GM12878 (cell line): ENCODE measurements at regions not wholly inside any gene's neighbourhood (a gene's known extent, or its start where the extent isn't known, plus 50 kb on each side); places are given as distances from the start of the nearest gene placed in this dataset.

ENCODE experiments used
- ATAC-seq: fragments of 200-7000 bp; cut with Tn5 transposase; 3 replicates; pipeline ENCODE4 v1.9.1; 2020; ENCODE audit warnings: mild to moderate bottlenecking, moderate library complexity
- BruUV-seq: library from RNA; stranded (reverse); fragments of 400-500 nt; replicated peaks from 2 replicates; lab custom pipeline; 2021; lab: Mats Ljungman, UMichigan
- CTCF ChIA-PET: fragments of 300-600 bp; sonication (Branson Sonifier 250); formaldehyde crosslinking; extraction: SDS; loops from one replicate; lab custom pipeline; 2021; ENCODE audit warnings: inconsistent platforms; lab: Yijun Ruan, JAX
- POLR2A ChIA-PET: fragments of 350-600 bp; formaldehyde crosslinking; extraction: SDS; loops from one replicate; lab custom pipeline; 2021; ENCODE audit warnings: inconsistent platforms; lab: Charles Lee
- RAD21 ChIA-PET: fragments of 300-600 bp; sonication (Branson Sonifier 250); formaldehyde crosslinking; loops from one replicate; lab custom pipeline; 2023; ENCODE audit warnings: antibody characterized with exemption; ENCODE audit not compliant: unreplicated experiment; lab: Charles Lee
- SMC1A ChIA-PET: fragments of 300-600 bp; sonication (Branson Sonifier 250); formaldehyde crosslinking; loops from one replicate; lab custom pipeline; 2023; ENCODE audit not compliant: unreplicated experiment, uncharacterized antibody; lab: Charles Lee
- DNase-seq: peaks from one replicate; pipeline ENCODE4 v3.0.0-alpha.2; 2011; ENCODE audit warnings: low read depth, low spot score
- FAIRE-seq: peaks from 3 replicates; lab custom pipeline; 2011; peaks lifted over from hg19 to GRCh38; lab: Jason Lieb, UNC
- H2AFZ ChIP-seq: 2 replicates; pipeline ENCODE4 v1.6.0; 2011; ENCODE audit warnings: low read depth, low read length, control low read depth; ENCODE audit not compliant: control insufficient read depth
- H3K27ac ChIP-seq: 2 replicates; pipeline ENCODE4 v1.5.1; 2011; ENCODE audit warnings: control low read depth; ENCODE audit not compliant: control insufficient read depth, insufficient read depth
- H3K27me3 ChIP-seq, 2 experiments: replicated peaks in 1 of 2; 2 replicates each; pipeline versions ENCODE4 v1.6.0 to v1.6.1; 2011; ENCODE audit warnings: low read length in 1 of 2; ENCODE audit not compliant: control insufficient read depth in 2 of 2, insufficient read depth in 2 of 2
- H3K36me3 ChIP-seq, 2 experiments: 2 replicates each; pipeline ENCODE4 v1.5.1; 2011; ENCODE audit warnings: low read length in 1 of 2; ENCODE audit not compliant: control insufficient read depth in 2 of 2, insufficient read depth in 2 of 2
- H3K4me1 ChIP-seq: 2 replicates; pipeline ENCODE4 v1.6.1; 2011; ENCODE audit warnings: mild to moderate bottlenecking, low read length, moderate library complexity, mixed read lengths; ENCODE audit not compliant: control insufficient read depth, insufficient read depth
- H3K4me2 ChIP-seq: 2 replicates; pipeline ENCODE4 v1.6.0; 2011; ENCODE audit warnings: control low read depth; ENCODE audit not compliant: control insufficient read depth, insufficient read depth
- H3K4me3 ChIP-seq: fragments of 200-600 bp; sonication (generic); 2 replicates; pipeline ENCODE4 v1.5.1; 2016
- H3K79me2 ChIP-seq: 2 replicates; pipeline ENCODE4 v1.6.0; 2011; ENCODE audit warnings: low read length; ENCODE audit not compliant: control insufficient read depth, insufficient read depth
- H3K9ac ChIP-seq: 2 replicates; pipeline ENCODE4 v1.8.0; 2011; ENCODE audit warnings: low read length, control low read depth, mixed read lengths; ENCODE audit not compliant: control insufficient read depth, insufficient read depth
- H3K9me3 ChIP-seq: replicated peaks from 3 replicates; pipeline ENCODE4 v1.5.1; 2011; ENCODE audit warnings: mild to moderate bottlenecking, low read length; ENCODE audit not compliant: control insufficient read depth, insufficient read depth
- H4K20me1 ChIP-seq: 2 replicates; pipeline ENCODE4 v1.6.0; 2011; ENCODE audit not compliant: control insufficient read depth, insufficient read depth
- CHD4 ChIP-seq: fragments of 200-600 bp; sonication (generic); IDR thresholded peaks from 2 replicates; pipeline ENCODE4 v1.6.1; 2016; ENCODE audit warnings: mild to moderate bottlenecking
- EED ChIP-seq: sonication (generic); IDR thresholded peaks from 2 replicates; pipeline ENCODE4 v1.6.1; 2016; ENCODE audit warnings: antibody characterized with exemption, low read depth
- HCFC1 ChIP-seq: fragments of 150-350 bp; IDR thresholded peaks from 2 replicates; pipeline ENCODE4 v1.6.1; 2014; ENCODE audit warnings: low read length
- IKZF1 ChIP-seq: fragments of 450-650 bp; conservative IDR thresholded peaks from 2 replicates; pipeline ENCODE4 v1.6.1; 2017; ENCODE audit warnings: antibody characterized with exemption, mild to moderate bottlenecking
- JUNB ChIP-seq: IDR thresholded peaks from 2 replicates; pipeline ENCODE4 v1.6.1; 2016; ENCODE audit warnings: antibody characterized with exemption, mild to moderate bottlenecking
- KDM1A ChIP-seq: fragments of 200-600 bp; sonication (generic); IDR thresholded peaks from 2 replicates; pipeline ENCODE4 v1.6.1; 2016; ENCODE audit warnings: borderline replicate concordance
- KLF5 ChIP-seq: fragments of 450-650 bp; IDR thresholded peaks from 2 replicates; pipeline ENCODE4 v1.6.1; 2014; ENCODE audit warnings: mild to moderate bottlenecking; ENCODE audit not compliant: partially characterized antibody
- LARP7 ChIP-seq: fragments of 450-650 bp; IDR thresholded peaks from 2 replicates; pipeline ENCODE4 v1.6.1; 2017; ENCODE audit warnings: mild to moderate bottlenecking
- REST ChIP-seq: IDR thresholded peaks from 2 replicates; pipeline ENCODE4 v1.6.1; 2012; ENCODE audit warnings: mild to moderate bottlenecking, low read depth, low read length
- SUZ12 ChIP-seq: fragments of 200-600 bp; sonication (generic); IDR thresholded peaks from one replicate; pipeline ENCODE4 v1.6.1; 2018; ENCODE audit warnings: antibody characterized with exemption, mild to moderate bottlenecking; ENCODE audit not compliant: unreplicated experiment
- WGBS: methylation state at CpG from one replicate; pipeline ENCODE4 v1.1.6; 2016; ENCODE audit warnings: low lambda C conversion rate; ENCODE audit not compliant: insufficient replicate concordance, insufficient coverage; ENCODE audit errors: missing lambda C conversion rate; 5-methylcytosine and 5-hydroxymethylcytosine counted together
- in situ Hi-C: fragments of 300-500 bp; cut with MboI; formaldehyde crosslinking; loops from 9 replicates; pipeline ENCODE4 v1.14.3; 2018; ENCODE audit warnings: mixed read lengths
- intact Hi-C: fragments of 100-400 bp; cut with micrococcal nuclease; formaldehyde crosslinking; loops from one replicate; pipeline ENCODE4 v1.14.2; 2022; ENCODE audit not compliant: unreplicated experiment
- TF ChIP-seq, protein P1 (sequence below): fragments of 450-650 bp; IDR thresholded peaks from 2 replicates; pipeline ENCODE4 v1.6.1; 2018; ENCODE audit warnings: mild to moderate bottlenecking, low read depth, moderate library complexity; ENCODE audit not compliant: partially characterized antibody
- TF ChIP-seq, protein P2 (sequence below): IDR thresholded peaks from 2 replicates; pipeline ENCODE4 v1.6.1; 2011; ENCODE audit warnings: low read depth, low read length, improper control_type of control experiment, borderline replicate concordance
- TF ChIP-seq, protein P3 (sequence below): fragments of 450-650 bp; IDR thresholded peaks from 2 replicates; pipeline ENCODE4 v1.6.1; 2017; ENCODE audit warnings: mild to moderate bottlenecking, low read depth, inconsistent platforms; ENCODE audit not compliant: poor library complexity, severe bottlenecking

GRCh38 chr4:128463006-128463405 is 175.4 kb upstream of the PGRMC2 start (continued):
- TF ChIP-seq, protein P1, sequence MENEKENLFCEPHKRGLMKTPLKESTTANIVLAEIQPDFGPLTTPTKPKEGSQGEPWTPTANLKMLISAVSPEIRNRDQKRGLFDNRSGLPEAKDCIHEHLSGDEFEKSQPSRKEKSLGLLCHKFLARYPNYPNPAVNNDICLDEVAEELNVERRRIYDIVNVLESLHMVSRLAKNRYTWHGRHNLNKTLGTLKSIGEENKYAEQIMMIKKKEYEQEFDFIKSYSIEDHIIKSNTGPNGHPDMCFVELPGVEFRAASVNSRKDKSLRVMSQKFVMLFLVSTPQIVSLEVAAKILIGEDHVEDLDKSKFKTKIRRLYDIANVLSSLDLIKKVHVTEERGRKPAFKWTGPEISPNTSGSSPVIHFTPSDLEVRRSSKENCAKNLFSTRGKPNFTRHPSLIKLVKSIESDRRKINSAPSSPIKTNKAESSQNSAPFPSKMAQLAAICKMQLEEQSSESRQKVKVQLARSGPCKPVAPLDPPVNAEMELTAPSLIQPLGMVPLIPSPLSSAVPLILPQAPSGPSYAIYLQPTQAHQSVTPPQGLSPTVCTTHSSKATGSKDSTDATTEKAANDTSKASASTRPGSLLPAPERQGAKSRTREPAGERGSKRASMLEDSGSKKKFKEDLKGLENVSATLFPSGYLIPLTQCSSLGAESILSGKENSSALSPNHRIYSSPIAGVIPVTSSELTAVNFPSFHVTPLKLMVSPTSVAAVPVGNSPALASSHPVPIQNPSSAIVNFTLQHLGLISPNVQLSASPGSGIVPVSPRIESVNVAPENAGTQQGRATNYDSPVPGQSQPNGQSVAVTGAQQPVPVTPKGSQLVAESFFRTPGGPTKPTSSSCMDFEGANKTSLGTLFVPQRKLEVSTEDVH: no peak
- no peak for TF ChIP-seq CHD4
- TF ChIP-seq KDM1A: no peak
- no peak for TF ChIP-seq SUZ12
- no peak for TF ChIP-seq EED

DNA sequence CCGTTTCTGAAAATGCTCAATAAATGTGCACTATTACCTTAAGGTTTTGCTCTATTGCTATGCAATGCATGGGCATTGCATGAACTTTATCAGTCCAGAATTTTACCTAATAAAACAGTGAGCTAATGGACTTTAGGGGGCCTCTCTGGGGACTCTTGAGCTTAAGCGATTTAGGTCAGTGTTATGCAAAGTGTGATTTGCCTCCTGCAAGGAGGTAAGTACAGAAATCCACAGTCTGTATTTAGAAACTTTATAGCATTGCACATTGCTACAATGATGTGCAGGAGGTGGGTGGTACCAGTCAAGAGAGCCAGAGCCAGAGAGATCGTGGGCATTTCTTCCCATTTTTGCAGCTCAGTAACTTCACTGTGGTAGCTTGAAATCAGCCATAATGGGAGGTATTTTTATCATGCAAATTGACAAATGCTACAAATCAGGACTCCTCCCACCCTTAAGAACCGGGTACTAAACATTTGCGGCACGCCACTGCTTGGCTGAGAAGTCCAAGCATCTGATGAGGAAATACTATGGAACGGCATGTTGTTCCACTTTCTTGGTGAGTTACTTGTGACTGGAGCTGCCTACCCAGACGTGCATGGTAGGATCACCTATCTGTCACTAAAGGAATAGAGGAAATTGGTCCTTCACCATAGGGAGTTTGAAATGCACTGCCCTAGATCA is 174.6 kb upstream of the PGRMC2 start:
- H3K9me3 ChIP-seq: no peaks in the 10 kb centered on the region
- H3K27ac ChIP-seq: no peak overlapping the region
- ATAC-seq: no peak
- no peak overlapping the region for H3K4me3 ChIP-seq
- H2AFZ ChIP-seq: no peak overlapping the region
- ChIA-PET CTCF (interaction anchor here (1.0 to 5.5 kb wide), 5 partner anchors 9 to 372 kb away, joined by 3 to 36 read pairs (median 3); no protein-coding TSS in a partner anchor), SMC1A (interaction anchor here (0.7 to 3.4 kb wide), 4 partner anchors 8 to 401 kb away, joined by 3 to 22 read pairs (median 4); no protein-coding TSS in a partner anchor), RAD21 (interaction anchor here (1.2 to 1.3 kb wide), 3 partner anchors 8 to 67 kb away, joined by 3 to 6 read pairs (median 3); no protein-coding TSS in a partner anchor), POLR2A (no interaction called here)
- 38% methylated on average over 8 of the region's 8 CpGs for WGBS
- in situ Hi-C loops (no loop called here), intact Hi-C loops (no loop called here)
- H3K27me3 ChIP-seq: no peaks in the 10 kb centered on the region
- no peak for FAIRE-seq
- H3K36me3 ChIP-seq: no peaks in the 10 kb centered on the region
- H3K79me2 ChIP-seq: no peaks in the 10 kb centered on the region
- no peak for DNase-seq
- no peak overlapping the region for H3K4me2 ChIP-seq
- H4K20me1 ChIP-seq: no peaks in the 10 kb centered on the region
- no peaks in the 10 kb centered on the region for H3K4me1 ChIP-seq
- no peak overlapping the region for H3K9ac ChIP-seq
- BruUV-seq: no TSS peak
- TF ChIP-seq KLF5: no peak
- no peak for TF ChIP-seq REST
- TF ChIP-seq, protein P2, sequence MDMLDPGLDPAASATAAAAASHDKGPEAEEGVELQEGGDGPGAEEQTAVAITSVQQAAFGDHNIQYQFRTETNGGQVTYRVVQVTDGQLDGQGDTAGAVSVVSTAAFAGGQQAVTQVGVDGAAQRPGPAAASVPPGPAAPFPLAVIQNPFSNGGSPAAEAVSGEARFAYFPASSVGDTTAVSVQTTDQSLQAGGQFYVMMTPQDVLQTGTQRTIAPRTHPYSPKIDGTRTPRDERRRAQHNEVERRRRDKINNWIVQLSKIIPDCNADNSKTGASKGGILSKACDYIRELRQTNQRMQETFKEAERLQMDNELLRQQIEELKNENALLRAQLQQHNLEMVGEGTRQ: no peak
- TF ChIP-seq JUNB: no peak
- no peak for TF ChIP-seq EED
- TF ChIP-seq HCFC1: no peak
- TF ChIP-seq, protein P3, sequence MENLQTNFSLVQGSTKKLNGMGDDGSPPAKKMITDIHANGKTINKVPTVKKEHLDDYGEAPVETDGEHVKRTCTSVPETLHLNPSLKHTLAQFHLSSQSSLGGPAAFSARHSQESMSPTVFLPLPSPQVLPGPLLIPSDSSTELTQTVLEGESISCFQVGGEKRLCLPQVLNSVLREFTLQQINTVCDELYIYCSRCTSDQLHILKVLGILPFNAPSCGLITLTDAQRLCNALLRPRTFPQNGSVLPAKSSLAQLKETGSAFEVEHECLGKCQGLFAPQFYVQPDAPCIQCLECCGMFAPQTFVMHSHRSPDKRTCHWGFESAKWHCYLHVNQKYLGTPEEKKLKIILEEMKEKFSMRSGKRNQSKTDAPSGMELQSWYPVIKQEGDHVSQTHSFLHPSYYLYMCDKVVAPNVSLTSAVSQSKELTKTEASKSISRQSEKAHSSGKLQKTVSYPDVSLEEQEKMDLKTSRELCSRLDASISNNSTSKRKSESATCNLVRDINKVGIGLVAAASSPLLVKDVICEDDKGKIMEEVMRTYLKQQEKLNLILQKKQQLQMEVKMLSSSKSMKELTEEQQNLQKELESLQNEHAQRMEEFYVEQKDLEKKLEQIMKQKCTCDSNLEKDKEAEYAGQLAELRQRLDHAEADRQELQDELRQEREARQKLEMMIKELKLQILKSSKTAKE: no peak
- no peak for TF ChIP-seq LARP7
- TF ChIP-seq IKZF1: no peak
